ENCODE measurements at regions not wholly inside any gene's neighbourhood (a gene's known extent, or its start where the extent isn't known, plus 50 kb on each side); places are given as distances from the start of the nearest gene placed in this dataset.

DNA sequence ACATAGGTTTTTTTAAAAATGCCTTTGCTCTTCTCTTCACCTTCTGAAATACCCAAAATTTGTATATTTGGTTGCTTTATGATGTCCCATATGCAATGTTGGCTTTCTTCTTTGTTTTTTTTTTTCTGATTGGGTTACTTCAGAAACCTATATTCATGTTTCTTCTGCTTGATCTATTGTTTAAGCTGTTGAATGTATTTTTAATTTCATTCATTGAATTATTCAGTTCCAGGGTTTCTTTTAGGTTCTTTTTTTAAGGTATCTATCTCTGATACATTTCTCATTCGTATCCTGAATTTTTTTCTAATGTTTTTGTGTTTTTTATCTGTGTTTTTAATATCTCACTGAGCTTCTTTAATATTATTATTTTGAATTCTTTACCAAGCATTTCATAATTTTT, 221.0 kb upstream of the MTPN start:
- Mint-ChIP-seq H3K4me1 (no peaks in the 10 kb centered on the region), H3K36me3 (peaks cover 40 to 58% of the 10 kb centered on the region in 2 donors), H3K27me3 (no peaks in the 10 kb centered on the region), H3K27ac (peak overlapping the region in 1 of 7 donors; percentile 49), H3K9me3 (peaks cover 12 to 57% (median 36%) of the 10 kb centered on the region in 8 donors), H3K4me3 (no peak overlapping the region)
- no peaks in the 10 kb centered on the region for H3K9me3 ChIP-seq (ENCODE audit: control insufficient read depth in 1 of 2, low read length in 2 of 2)
- ChIA-PET POLR2A (ENCODE audit: partially characterized antibody) (no interaction called here), CTCF (ENCODE audit: partially characterized antibody) (no interaction called here)
- no peaks in the 10 kb centered on the region for H3K27me3 ChIP-seq (ENCODE audit: insufficient read depth, low read length)
- H3K4me1 ChIP-seq (ENCODE audit: insufficient read depth, low read length), result no peaks in the 10 kb centered on the region
- H3K4me3 ChIP-seq (ENCODE audit: low read length in 2 of 2), result no peak overlapping the region
- DNase-seq, result no peak
- no peaks in the 10 kb centered on the region for H3K36me3 ChIP-seq (ENCODE audit: insufficient read depth, low read length)
- no peak overlapping the region for H3K27ac ChIP-seq (ENCODE audit: low read depth, low read length)
- intact Hi-C loops (cut with micrococcal nuclease), result no loop called here

DNA sequence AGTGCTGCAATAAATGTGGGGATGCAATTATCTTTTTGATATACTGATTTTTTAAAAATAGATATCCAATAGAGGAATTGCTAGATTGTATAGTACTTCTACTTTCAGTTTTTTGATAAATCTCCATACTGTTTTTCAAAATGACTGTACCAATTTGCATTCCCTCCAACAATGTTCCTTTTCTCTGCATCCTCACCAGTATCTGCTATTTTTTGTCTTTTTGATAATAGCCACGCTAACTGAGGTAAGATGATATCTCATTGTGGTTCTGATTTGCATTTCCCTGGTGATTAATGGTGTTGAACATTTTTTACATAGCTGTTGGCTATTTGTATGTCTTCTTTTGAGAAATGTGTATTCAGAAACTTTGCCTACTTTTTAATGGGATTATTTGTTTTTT, 217.7 kb upstream of the MTPN start:
- Mint-ChIP-seq H3K4me3 (no peak overlapping the region), H3K9me3 (peaks cover 12 to 53% (median 35%) of the 10 kb centered on the region in 8 donors), H3K27ac (no peak overlapping the region), H3K4me1 (no peaks in the 10 kb centered on the region), H3K36me3 (peaks cover 40 to 60% of the 10 kb centered on the region in 2 donors), H3K27me3 (no peaks in the 10 kb centered on the region)
- Histone ChIP-seq H3K4me3 (ENCODE audit: low read length in 2 of 2) (no peak overlapping the region), H3K4me1 (ENCODE audit: insufficient read depth, low read length) (no peaks in the 10 kb centered on the region), H3K36me3 (ENCODE audit: insufficient read depth, low read length) (no peaks in the 10 kb centered on the region), H3K27ac (ENCODE audit: low read depth, low read length) (no peak overlapping the region), H3K9me3 (ENCODE audit: control insufficient read depth in 1 of 2, low read length in 2 of 2) (no peaks in the 10 kb centered on the region), H3K27me3 (ENCODE audit: insufficient read depth, low read length) (no peaks in the 10 kb centered on the region)
- POLR2A ChIA-PET (ENCODE audit: partially characterized antibody), result no interaction called here
- DNase-seq, result no peak
- CTCF ChIA-PET (ENCODE audit: partially characterized antibody), result no interaction called here
- intact Hi-C loops (cut with micrococcal nuclease), result no loop called here

DNA sequence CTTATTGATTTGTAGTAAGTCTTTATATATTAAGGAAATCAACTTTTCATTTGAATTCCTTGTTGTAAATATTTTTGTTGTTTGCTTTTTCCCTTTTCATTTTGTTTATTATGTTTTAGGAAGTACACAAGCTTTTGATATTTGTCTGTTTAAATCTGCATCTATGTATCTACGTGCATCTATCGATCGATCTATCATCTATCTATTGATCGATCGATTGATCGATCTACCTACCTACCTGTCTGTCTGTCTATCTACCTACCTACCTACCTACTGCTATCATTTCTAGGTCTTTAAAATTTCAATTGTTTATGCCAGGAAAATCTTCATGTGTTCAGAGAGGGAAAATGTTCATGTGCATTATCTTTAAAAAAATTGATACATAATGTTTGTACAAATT, 216.8 kb upstream of the MTPN start:
- no peak overlapping the region for H3K27ac Mint-ChIP-seq
- peaks cover 33 to 66% of the 10 kb centered on the region in 2 donors for H3K36me3 Mint-ChIP-seq
- peaks cover 12 to 46% (median 34%) of the 10 kb centered on the region in 8 donors for H3K9me3 Mint-ChIP-seq
- no peaks in the 10 kb centered on the region for H3K27me3 Mint-ChIP-seq
- no peak overlapping the region for H3K27ac ChIP-seq (ENCODE audit: low read depth, low read length)
- no peaks in the 10 kb centered on the region for H3K36me3 ChIP-seq (ENCODE audit: insufficient read depth, low read length)
- no peaks in the 10 kb centered on the region for H3K9me3 ChIP-seq (ENCODE audit: control insufficient read depth in 1 of 2, low read length in 2 of 2)
- H3K4me3 ChIP-seq (ENCODE audit: low read length in 2 of 2), result no peak overlapping the region
- no peak overlapping the region for H3K4me3 Mint-ChIP-seq
- no peaks in the 10 kb centered on the region for H3K27me3 ChIP-seq (ENCODE audit: insufficient read depth, low read length)
- no peak for DNase-seq
- intact Hi-C loops (cut with micrococcal nuclease), result no loop called here
- CTCF ChIA-PET (ENCODE audit: partially characterized antibody), result no interaction called here
- no peaks in the 10 kb centered on the region for H3K4me1 ChIP-seq (ENCODE audit: insufficient read depth, low read length)
- H3K4me1 Mint-ChIP-seq, result no peaks in the 10 kb centered on the region
- POLR2A ChIA-PET (ENCODE audit: partially characterized antibody), result no interaction called here

DNA sequence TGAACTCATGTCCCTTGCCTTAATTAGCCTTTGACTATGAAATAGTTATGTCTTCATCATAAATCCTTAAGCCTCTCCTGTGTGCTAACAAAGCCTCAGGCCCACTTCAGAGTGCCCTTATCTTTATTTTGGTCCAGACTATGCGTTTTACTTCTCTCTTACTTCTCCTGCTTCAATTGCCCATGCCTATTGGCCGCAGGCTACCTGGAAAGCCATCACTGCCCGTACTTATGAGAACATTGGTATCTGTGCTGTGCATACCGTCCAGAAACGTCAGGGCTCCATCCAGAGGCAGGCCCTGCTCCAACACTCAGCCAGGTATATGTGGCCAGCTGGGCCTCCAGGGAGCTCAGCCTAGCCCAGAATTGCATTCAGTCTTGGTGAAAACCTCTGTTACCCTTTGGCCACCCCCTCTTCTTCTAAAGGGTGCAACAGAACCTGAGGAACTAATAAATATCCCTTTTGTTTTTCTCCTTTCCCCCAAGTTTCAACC, 212.4 kb upstream of the MTPN start:
- H3K4me1 Mint-ChIP-seq, result no peaks in the 10 kb centered on the region
- no peak overlapping the region for H3K27ac Mint-ChIP-seq
- Histone ChIP-seq H3K27me3 (ENCODE audit: insufficient read depth, low read length) (no peaks in the 10 kb centered on the region), H3K27ac (ENCODE audit: low read depth, low read length) (no peak overlapping the region), H3K4me1 (ENCODE audit: insufficient read depth, low read length) (no peaks in the 10 kb centered on the region), H3K36me3 (ENCODE audit: insufficient read depth, low read length) (no peaks in the 10 kb centered on the region), H3K4me3 (ENCODE audit: low read length in 2 of 2) (no peak overlapping the region), H3K9me3 (ENCODE audit: control insufficient read depth in 1 of 2, low read length in 2 of 2) (no peaks in the 10 kb centered on the region)
- H3K36me3 Mint-ChIP-seq, result peaks cover 17 to 49% of the 10 kb centered on the region in 2 donors
- ChIA-PET POLR2A (ENCODE audit: partially characterized antibody) (no interaction called here), CTCF (ENCODE audit: partially characterized antibody) (no interaction called here)
- no peaks in the 10 kb centered on the region for H3K27me3 Mint-ChIP-seq
- H3K9me3 Mint-ChIP-seq, result peaks cover 0 to 7% (median 4%) of the 10 kb centered on the region in 8 donors
- no peak for DNase-seq
- peak overlapping the region in 1 of 8 donors; percentile 16 for H3K4me3 Mint-ChIP-seq
- intact Hi-C loops (cut with micrococcal nuclease), result no loop called here

DNA sequence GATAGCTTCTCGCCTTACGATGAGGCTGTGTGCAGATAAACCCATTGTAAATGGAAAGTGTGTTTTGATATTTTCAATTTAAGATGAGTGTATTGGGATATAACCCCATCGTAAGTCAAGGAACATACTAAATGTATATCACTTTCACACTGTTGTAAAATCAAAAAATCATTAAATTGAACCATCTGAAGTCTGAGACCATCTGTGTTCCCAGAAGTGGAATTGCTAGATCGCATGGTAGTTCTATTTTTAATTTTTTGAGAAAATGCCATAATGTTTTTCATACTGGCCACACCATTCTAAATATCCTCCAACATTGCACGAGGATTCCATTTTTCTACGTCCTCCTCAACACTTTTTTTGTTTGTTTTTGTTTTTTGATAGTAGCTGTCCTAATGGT, 209.1 kb upstream of the MTPN start:
- Histone ChIP-seq H3K27ac (ENCODE audit: low read depth, low read length) (no peak overlapping the region), H3K27me3 (ENCODE audit: insufficient read depth, low read length) (no peaks in the 10 kb centered on the region), H3K4me1 (ENCODE audit: insufficient read depth, low read length) (no peaks in the 10 kb centered on the region), H3K9me3 (ENCODE audit: control insufficient read depth in 1 of 2, low read length in 2 of 2) (no peaks in the 10 kb centered on the region), H3K4me3 (ENCODE audit: low read length in 2 of 2) (no peak overlapping the region), H3K36me3 (ENCODE audit: insufficient read depth, low read length) (no peaks in the 10 kb centered on the region)
- intact Hi-C loops (cut with micrococcal nuclease), result no loop called here
- H3K9me3 Mint-ChIP-seq, result peaks cover 0 to 3% (median 0%) of the 10 kb centered on the region in 8 donors
- DNase-seq, result no peak
- no peaks in the 10 kb centered on the region for H3K27me3 Mint-ChIP-seq
- peaks cover 18 to 53% of the 10 kb centered on the region in 2 donors for H3K36me3 Mint-ChIP-seq
- ChIA-PET CTCF (ENCODE audit: partially characterized antibody) (no interaction called here), POLR2A (ENCODE audit: partially characterized antibody) (no interaction called here)
- H3K4me1 Mint-ChIP-seq, result no peaks in the 10 kb centered on the region
- H3K27ac Mint-ChIP-seq, result no peak overlapping the region
- no peak overlapping the region for H3K4me3 Mint-ChIP-seq

DNA sequence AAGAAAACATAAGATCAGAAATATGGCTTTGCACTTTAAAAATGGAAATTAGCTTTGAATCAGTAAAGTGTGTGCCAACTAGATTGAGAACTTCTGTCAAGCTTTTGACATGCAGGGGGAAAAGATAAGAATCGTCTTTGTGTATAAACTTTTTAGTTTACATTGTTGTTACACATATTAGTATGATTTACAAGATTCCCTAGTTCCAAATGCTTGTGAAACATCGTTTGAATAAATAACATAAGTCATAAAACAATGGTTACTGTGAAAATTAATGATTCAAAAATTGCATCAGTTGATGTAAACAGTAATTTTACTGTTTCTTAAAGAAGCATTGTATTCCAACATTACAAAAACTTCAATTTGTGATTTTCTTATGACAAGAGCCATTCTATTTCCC, 207.6 kb upstream of the MTPN start:
- H3K4me3 Mint-ChIP-seq, result no peak overlapping the region
- no peak for DNase-seq
- peaks cover 21 to 57% of the 10 kb centered on the region in 2 donors for H3K36me3 Mint-ChIP-seq
- ChIA-PET CTCF (ENCODE audit: partially characterized antibody) (no interaction called here), POLR2A (ENCODE audit: partially characterized antibody) (no interaction called here)
- peaks cover 0 to 6% (median under 1%) of the 10 kb centered on the region in 4 donors for H3K4me1 Mint-ChIP-seq
- Histone ChIP-seq H3K27me3 (ENCODE audit: insufficient read depth, low read length) (no peaks in the 10 kb centered on the region), H3K4me1 (ENCODE audit: insufficient read depth, low read length) (no peaks in the 10 kb centered on the region), H3K27ac (ENCODE audit: low read depth, low read length) (no peak overlapping the region), H3K9me3 (ENCODE audit: control insufficient read depth in 1 of 2, low read length in 2 of 2) (no peaks in the 10 kb centered on the region), H3K4me3 (ENCODE audit: low read length in 2 of 2) (no peak overlapping the region), H3K36me3 (ENCODE audit: insufficient read depth, low read length) (no peaks in the 10 kb centered on the region)
- no peak overlapping the region for H3K27ac Mint-ChIP-seq
- no peaks in the 10 kb centered on the region for H3K27me3 Mint-ChIP-seq
- intact Hi-C loops (cut with micrococcal nuclease), result no loop called here
- peaks cover 0 to 3% (median 0%) of the 10 kb centered on the region in 8 donors for H3K9me3 Mint-ChIP-seq

DNA sequence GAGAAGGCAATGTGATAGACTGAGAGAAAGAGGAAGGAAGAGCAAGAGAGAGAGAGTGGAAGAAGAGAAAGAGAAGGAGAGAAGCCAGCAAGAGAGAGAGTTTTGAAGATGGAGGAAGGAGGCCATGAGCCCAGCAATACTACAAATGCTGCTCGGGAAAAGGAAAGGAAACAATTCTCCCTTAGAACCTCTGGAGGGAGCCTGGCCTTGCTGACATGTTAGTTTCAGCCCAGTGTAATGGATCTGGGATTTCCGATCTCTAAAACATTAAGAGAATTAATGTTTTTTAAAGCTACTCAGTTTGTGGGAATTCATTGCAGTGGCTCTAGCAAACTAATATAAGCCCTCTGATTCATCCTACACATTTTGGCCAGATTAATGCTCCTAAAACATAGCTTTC, 206.8 kb upstream of the MTPN start:
- peaks cover 0 to 3% (median 0%) of the 10 kb centered on the region in 8 donors for H3K9me3 Mint-ChIP-seq
- H3K27ac Mint-ChIP-seq, result no peak overlapping the region
- no peak for DNase-seq
- H3K36me3 ChIP-seq (ENCODE audit: insufficient read depth, low read length), result no peaks in the 10 kb centered on the region
- H3K27me3 Mint-ChIP-seq, result no peaks in the 10 kb centered on the region
- peaks cover 0 to 12% (median 3%) of the 10 kb centered on the region in 4 donors for H3K4me1 Mint-ChIP-seq
- no peaks in the 10 kb centered on the region for H3K27me3 ChIP-seq (ENCODE audit: insufficient read depth, low read length)
- H3K4me1 ChIP-seq (ENCODE audit: insufficient read depth, low read length), result no peaks in the 10 kb centered on the region
- ChIA-PET POLR2A (ENCODE audit: partially characterized antibody) (no interaction called here), CTCF (ENCODE audit: partially characterized antibody) (no interaction called here)
- no peak overlapping the region for H3K4me3 Mint-ChIP-seq
- intact Hi-C loops (cut with micrococcal nuclease), result no loop called here
- H3K9me3 ChIP-seq (ENCODE audit: control insufficient read depth in 1 of 2, low read length in 2 of 2), result no peaks in the 10 kb centered on the region
- H3K27ac ChIP-seq (ENCODE audit: low read depth, low read length), result no peak overlapping the region
- no peak overlapping the region for H3K4me3 ChIP-seq (ENCODE audit: low read length in 2 of 2)
- peaks cover 21 to 55% of the 10 kb centered on the region in 2 donors for H3K36me3 Mint-ChIP-seq

DNA sequence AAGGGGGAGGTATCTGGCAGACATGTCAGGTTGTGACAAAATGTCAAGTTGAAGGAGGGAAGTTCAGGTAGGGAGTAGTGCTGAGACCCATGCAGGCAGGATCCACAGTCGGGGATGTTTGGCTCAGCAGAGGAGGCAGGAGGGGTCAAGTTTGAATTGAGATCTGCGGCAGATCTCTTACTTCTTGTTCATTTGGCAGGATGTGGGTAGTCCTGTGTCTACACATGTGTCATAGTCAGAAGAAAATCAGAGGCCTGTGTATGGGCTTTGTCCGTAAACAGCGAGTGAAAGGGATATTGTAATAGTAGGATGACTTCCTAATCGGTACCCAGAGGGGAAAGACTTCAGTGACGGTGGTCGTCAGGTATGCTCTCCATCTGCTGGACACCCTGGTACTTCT, 203.8 kb upstream of the MTPN start:
- intact Hi-C loops (cut with micrococcal nuclease), result no loop called here
- H3K9me3 Mint-ChIP-seq, result peaks cover 0 to 3% (median 0%) of the 10 kb centered on the region in 8 donors
- no peak overlapping the region for H3K4me3 ChIP-seq (ENCODE audit: low read length in 2 of 2)

More for the DNA sequence above, 203.8 kb upstream of the MTPN start:
- H3K4me3 Mint-ChIP-seq, result no peak overlapping the region
- Histone ChIP-seq H3K4me1 (ENCODE audit: insufficient read depth, low read length) (no peaks in the 10 kb centered on the region), H3K9me3 (ENCODE audit: control insufficient read depth in 1 of 2, low read length in 2 of 2) (no peaks in the 10 kb centered on the region), H3K27ac (ENCODE audit: low read depth, low read length) (no peak overlapping the region), H3K27me3 (ENCODE audit: insufficient read depth, low read length) (no peaks in the 10 kb centered on the region), H3K36me3 (ENCODE audit: insufficient read depth, low read length) (no peaks in the 10 kb centered on the region)
- H3K4me1 Mint-ChIP-seq, result peaks cover 0 to 13% (median 4%) of the 10 kb centered on the region in 4 donors
- ChIA-PET POLR2A (ENCODE audit: partially characterized antibody) (no interaction called here), CTCF (ENCODE audit: partially characterized antibody) (no interaction called here)
- no peak for DNase-seq
- no peaks in the 10 kb centered on the region for H3K27me3 Mint-ChIP-seq
- peaks cover 23 to 51% of the 10 kb centered on the region in 2 donors for H3K36me3 Mint-ChIP-seq
- peak overlapping the region in 1 of 7 donors; percentile 31 for H3K27ac Mint-ChIP-seq

All from CD4-positive, alpha-beta memory T cell (primary cell).